ENCODE measurements at regions not wholly inside any gene's neighbourhood (a gene's known extent, or its start where the extent isn't known, plus 50 kb on each side); places are given as distances from the start of the nearest gene placed in this dataset.

DNA sequence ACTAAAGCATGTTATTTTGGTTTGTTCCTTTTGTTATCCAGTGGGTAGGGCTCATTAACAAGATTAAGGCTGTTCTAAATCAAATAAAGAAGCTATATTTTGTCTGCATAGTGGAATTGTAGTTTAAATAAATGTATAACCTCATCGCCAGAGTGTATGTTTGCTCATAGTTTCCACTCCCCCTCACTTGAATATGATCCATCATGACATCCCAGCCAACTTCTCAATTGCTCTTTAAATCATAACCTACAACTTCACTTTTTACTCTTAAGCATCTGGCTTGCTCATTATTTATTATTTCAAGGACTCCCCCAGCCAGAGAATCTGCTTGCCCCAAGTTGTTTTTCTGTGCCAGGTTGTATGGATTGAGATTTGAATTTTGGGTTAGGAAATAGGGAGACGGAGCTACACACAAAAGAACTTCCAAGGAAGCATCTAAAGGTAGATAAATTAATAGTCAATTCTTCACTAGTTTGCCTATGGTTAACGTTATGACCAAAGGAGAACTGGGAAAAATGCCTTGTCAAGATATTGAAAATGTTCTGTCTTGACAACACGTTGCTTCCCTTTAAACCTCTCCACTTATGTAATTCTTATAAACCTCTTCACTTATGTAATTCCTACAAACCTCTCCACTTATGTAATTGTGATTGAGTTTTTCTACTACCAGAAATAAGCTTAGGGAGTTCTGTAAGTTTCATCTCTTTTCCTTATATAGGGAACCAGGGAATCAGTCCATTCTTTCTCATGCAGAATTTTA is 55.4 kb upstream of the UPP2 start:
- Mint-ChIP-seq H3K27me3 (ENCODE audit: low read depth) (no peaks in the 10 kb centered on the region), H3K27ac (no peak overlapping the region), H3K4me1 (peaks cover 6 to 11% of the 10 kb centered on the region in 2 experiments), H3K4me3 (no peak overlapping the region), H3K9me3 (no peaks in the 10 kb centered on the region), H3K36me3 (ENCODE audit: insufficient read depth in 1 of 3, low read depth in 3 of 3) (no peaks in the 10 kb centered on the region)
- Histone ChIP-seq H2AFZ (ENCODE audit: low read length) (no peak overlapping the region), H2BK20ac (ENCODE audit: low read depth, low read length, poor library complexity, severe bottlenecking) (no peak overlapping the region), H3K79me1 (ENCODE audit: insufficient read depth, low read depth, low read length, poor library complexity, severe bottlenecking) (no peaks in the 10 kb centered on the region), H3K18ac (ENCODE audit: insufficient read length, low read depth, low read length) (no peak overlapping the region), H2AK5ac (ENCODE audit: insufficient read length, low read length) (no peak overlapping the region), H3K79me2 (ENCODE audit: insufficient read depth, low read length) (no peaks in the 10 kb centered on the region), H3T11ph (ENCODE audit: low read length) (no peak overlapping the region), H3K9ac (ENCODE audit: extremely low read depth, insufficient read length, low read length) (no peak overlapping the region), H4K8ac (replicated peaks; ENCODE audit: insufficient read length, low read depth, low read length) (no peak overlapping the region), H2BK15ac (ENCODE audit: low read depth, low read length) (no peak overlapping the region), H4K20me1 (ENCODE audit: control insufficient read depth, insufficient read depth, insufficient read length) (no peaks in the 10 kb centered on the region), H2BK120ac (ENCODE audit: low read depth, low read length, poor library complexity, severe bottlenecking) (no peak overlapping the region), H3K14ac (ENCODE audit: insufficient read depth, low read length) (no peak overlapping the region), H4K5ac (ENCODE audit: insufficient read length, low read depth, low read length) (no peak overlapping the region), H3K4ac (ENCODE audit: low read depth, low read length) (no peak overlapping the region), H4K91ac (ENCODE audit: insufficient read length, low read depth, low read length) (no peak overlapping the region), H3K27ac (ENCODE audit: insufficient read length, low read depth, low read length) (no peak overlapping the region), H3K56ac (ENCODE audit: insufficient read length, low read depth, low read length) (no peak overlapping the region), H2BK5ac (ENCODE audit: insufficient read length, low read length) (no peak overlapping the region), H3K9me3 (ENCODE audit: control insufficient read depth, low read depth, low read length) (no peaks in the 10 kb centered on the region), H3K23ac (ENCODE audit: insufficient read length, low read depth, low read length) (no peak overlapping the region), H3K23me2 (ENCODE audit: insufficient read length, low read depth, low read length, poor library complexity, severe bottlenecking) (no peaks in the 10 kb centered on the region), H3K27me3 (ENCODE audit: insufficient read depth, low read length) (no peaks in the 10 kb centered on the region), H3K4me1 (ENCODE audit: insufficient read depth, low read length) (no peaks in the 10 kb centered on the region), H2BK12ac (ENCODE audit: insufficient read length, low read depth, low read length) (no peak overlapping the region), H3K4me2 (ENCODE audit: insufficient read depth, insufficient read length, low read length) (no peak overlapping the region)
- no CpG with 5 or more reads among the region's 4 CpGs for WGBS (ENCODE audit: extremely low coverage, insufficient read length, low lambda C conversion rate)
- TF ChIP-seq, protein P1, sequence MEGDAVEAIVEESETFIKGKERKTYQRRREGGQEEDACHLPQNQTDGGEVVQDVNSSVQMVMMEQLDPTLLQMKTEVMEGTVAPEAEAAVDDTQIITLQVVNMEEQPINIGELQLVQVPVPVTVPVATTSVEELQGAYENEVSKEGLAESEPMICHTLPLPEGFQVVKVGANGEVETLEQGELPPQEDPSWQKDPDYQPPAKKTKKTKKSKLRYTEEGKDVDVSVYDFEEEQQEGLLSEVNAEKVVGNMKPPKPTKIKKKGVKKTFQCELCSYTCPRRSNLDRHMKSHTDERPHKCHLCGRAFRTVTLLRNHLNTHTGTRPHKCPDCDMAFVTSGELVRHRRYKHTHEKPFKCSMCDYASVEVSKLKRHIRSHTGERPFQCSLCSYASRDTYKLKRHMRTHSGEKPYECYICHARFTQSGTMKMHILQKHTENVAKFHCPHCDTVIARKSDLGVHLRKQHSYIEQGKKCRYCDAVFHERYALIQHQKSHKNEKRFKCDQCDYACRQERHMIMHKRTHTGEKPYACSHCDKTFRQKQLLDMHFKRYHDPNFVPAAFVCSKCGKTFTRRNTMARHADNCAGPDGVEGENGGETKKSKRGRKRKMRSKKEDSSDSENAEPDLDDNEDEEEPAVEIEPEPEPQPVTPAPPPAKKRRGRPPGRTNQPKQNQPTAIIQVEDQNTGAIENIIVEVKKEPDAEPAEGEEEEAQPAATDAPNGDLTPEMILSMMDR (conservative IDR thresholded peaks at IDR 0.05) = no peak
- DNase-seq = no peak

Measured in H9 (cell line).